ENCODE measurements at regions not wholly inside any gene's neighbourhood (a gene's known extent, or its start where the extent isn't known, plus 50 kb on each side); places are given as distances from the start of the nearest gene placed in this dataset.

- TF ChIP-seq CTCF (IDR thresholded peaks at IDR 0.05) (no peak), POLR2A (IDR thresholded peaks at IDR 0.05) (no peak), POLR2AphosphoS5 (IDR thresholded peaks at IDR 0.05) (no peak)
Observed at GRCh38 chr16:72455743-72456659, 284.0 kb upstream of the PMFBP1 start.
